Astrocyte (in vitro differentiated cells and primary cell): ENCODE measurements at regions not wholly inside any gene's neighbourhood (a gene's known extent, or its start where the extent isn't known, plus 50 kb on each side); places are given as distances from the start of the nearest gene placed in this dataset.

Experiments used
- DNase-seq: peaks from one replicate; pipeline ENCODE4 v3.0.0-alpha.2; 2010; ENCODE audit warnings: low read depth
- FAIRE-seq: peaks from 2 replicates; lab custom pipeline; 2011; peaks lifted over from hg19 to GRCh38; lab: Jason Lieb, UNC
- H2AFZ ChIP-seq: 2 replicates; pipeline ENCODE4 v1.6.0; 2012; ENCODE audit warnings: low read depth, low read length, inconsistent platforms
- H3K27ac ChIP-seq: 2 replicates; pipeline ENCODE4 v1.5.1; 2011; ENCODE audit warnings: low read depth, low read length, inconsistent platforms
- H3K27me3 ChIP-seq: 2 replicates; pipeline ENCODE4 v1.6.0; 2011; ENCODE audit warnings: low read length, inconsistent platforms; ENCODE audit not compliant: insufficient read depth
- H3K36me3 ChIP-seq: 2 replicates; pipeline ENCODE4 v1.5.1; 2011; ENCODE audit warnings: low read length, inconsistent platforms; ENCODE audit not compliant: insufficient read depth
- H3K4me1 ChIP-seq: 2 replicates; pipeline ENCODE4 v1.5.1; 2011; ENCODE audit warnings: low read length, inconsistent platforms; ENCODE audit not compliant: insufficient read depth
- H3K4me2 ChIP-seq: 2 replicates; pipeline ENCODE4 v1.6.0; 2012; ENCODE audit warnings: low read length, inconsistent platforms
- H3K4me3 ChIP-seq: 2 replicates; pipeline ENCODE4 v1.5.1; 2011; ENCODE audit warnings: low read depth, mild to moderate bottlenecking, low read length, inconsistent platforms; ENCODE audit not compliant: insufficient read depth
- H3K79me2 ChIP-seq: 2 replicates; pipeline ENCODE4 v1.6.0; 2012; ENCODE audit warnings: mild to moderate bottlenecking, low read length, inconsistent platforms; ENCODE audit not compliant: insufficient read depth
- H3K9ac ChIP-seq: 2 replicates; pipeline ENCODE4 v1.6.0; 2012; ENCODE audit warnings: mild to moderate bottlenecking, low read length, inconsistent platforms
- H3K9me3 ChIP-seq: 2 replicates; pipeline ENCODE4 v1.5.1; 2012; ENCODE audit warnings: low read depth, mild to moderate bottlenecking, low read length, inconsistent platforms; ENCODE audit not compliant: insufficient read depth
- H4K20me1 ChIP-seq: 2 replicates; pipeline ENCODE4 v1.6.0; 2012; ENCODE audit warnings: low read length, inconsistent platforms; ENCODE audit not compliant: insufficient read depth
- H3K27ac Mint-ChIP-seq: one replicate; pipeline ENCODE4 v1.8.0; 2021; ENCODE audit warnings: mild to moderate bottlenecking, mixed read lengths; ENCODE audit not compliant: unreplicated experiment
- H3K27me3 Mint-ChIP-seq: one replicate; pipeline ENCODE4 v1.8.0; 2021; ENCODE audit warnings: low read depth, mixed read lengths; ENCODE audit not compliant: unreplicated experiment
- H3K36me3 Mint-ChIP-seq: one replicate; pipeline ENCODE4 v1.8.0; 2021; ENCODE audit warnings: low read depth, mixed read lengths; ENCODE audit not compliant: unreplicated experiment
- H3K4me1 Mint-ChIP-seq: one replicate; pipeline ENCODE4 v1.8.0; 2021; ENCODE audit warnings: low read depth, mixed read lengths; ENCODE audit not compliant: unreplicated experiment
- H3K4me3 Mint-ChIP-seq: one replicate; pipeline ENCODE4 v1.8.0; 2021; ENCODE audit warnings: mild to moderate bottlenecking, moderate library complexity, mixed read lengths; ENCODE audit not compliant: unreplicated experiment
- H3K9me3 Mint-ChIP-seq: one replicate; pipeline ENCODE4 v1.8.0; 2021; ENCODE audit warnings: mild to moderate bottlenecking, mixed read lengths; ENCODE audit not compliant: unreplicated experiment
- EZH2 ChIP-seq: IDR thresholded peaks from 2 replicates; pipeline ENCODE4 v1.6.1; 2012; ENCODE audit warnings: mild to moderate bottlenecking, low read length, inconsistent platforms; ENCODE audit not compliant: insufficient read depth
- TF ChIP-seq, protein P1 (sequence below): IDR thresholded peaks from 2 replicates; pipeline ENCODE4 v1.5.1; 2011; ENCODE audit warnings: low read depth, mild to moderate bottlenecking, inconsistent platforms, low read length, moderate library complexity; ENCODE audit not compliant: insufficient read depth

DNA sequence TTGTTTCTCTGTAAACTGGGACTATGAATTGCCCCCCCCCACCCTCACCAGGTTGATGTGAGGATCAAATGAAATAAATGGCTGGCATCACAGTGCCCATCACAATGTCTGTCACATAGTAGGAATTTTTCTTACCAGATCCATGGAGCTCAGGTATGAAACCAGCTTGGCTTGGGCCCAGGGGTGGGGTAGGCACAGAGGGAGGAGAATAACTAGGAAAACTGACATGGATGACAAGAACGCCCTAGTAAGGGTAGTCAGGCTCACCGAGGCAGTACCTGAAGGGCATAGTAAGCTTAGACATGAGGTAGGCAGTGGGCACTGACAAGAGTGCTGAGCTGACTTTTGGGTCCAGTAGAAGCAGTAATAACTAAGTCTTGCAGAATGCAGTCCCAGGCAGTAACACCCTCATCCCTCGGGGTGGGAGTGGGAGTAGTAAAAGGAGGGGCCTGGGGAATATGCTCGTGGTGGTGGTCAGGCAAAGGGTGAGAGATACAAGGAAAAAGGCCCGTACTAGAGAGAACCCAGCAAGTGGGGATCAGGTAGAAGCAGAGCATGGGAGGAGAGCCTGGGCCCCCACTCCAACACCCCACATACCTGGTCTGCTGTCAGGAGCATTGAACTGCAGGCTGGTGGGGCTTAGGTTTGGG lies 155.9 kb upstream of the PJA1 start:
- no peak overlapping the region for H3K4me2 ChIP-seq
- TF ChIP-seq, protein P1, sequence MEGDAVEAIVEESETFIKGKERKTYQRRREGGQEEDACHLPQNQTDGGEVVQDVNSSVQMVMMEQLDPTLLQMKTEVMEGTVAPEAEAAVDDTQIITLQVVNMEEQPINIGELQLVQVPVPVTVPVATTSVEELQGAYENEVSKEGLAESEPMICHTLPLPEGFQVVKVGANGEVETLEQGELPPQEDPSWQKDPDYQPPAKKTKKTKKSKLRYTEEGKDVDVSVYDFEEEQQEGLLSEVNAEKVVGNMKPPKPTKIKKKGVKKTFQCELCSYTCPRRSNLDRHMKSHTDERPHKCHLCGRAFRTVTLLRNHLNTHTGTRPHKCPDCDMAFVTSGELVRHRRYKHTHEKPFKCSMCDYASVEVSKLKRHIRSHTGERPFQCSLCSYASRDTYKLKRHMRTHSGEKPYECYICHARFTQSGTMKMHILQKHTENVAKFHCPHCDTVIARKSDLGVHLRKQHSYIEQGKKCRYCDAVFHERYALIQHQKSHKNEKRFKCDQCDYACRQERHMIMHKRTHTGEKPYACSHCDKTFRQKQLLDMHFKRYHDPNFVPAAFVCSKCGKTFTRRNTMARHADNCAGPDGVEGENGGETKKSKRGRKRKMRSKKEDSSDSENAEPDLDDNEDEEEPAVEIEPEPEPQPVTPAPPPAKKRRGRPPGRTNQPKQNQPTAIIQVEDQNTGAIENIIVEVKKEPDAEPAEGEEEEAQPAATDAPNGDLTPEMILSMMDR: no peak
- TF ChIP-seq EZH2: no peak
- no peaks in the 10 kb centered on the region for H3K27me3 ChIP-seq
- no peak overlapping the region for H3K4me3 ChIP-seq
- no peak for FAIRE-seq
- DNase-seq: no peak
- no peaks in the 10 kb centered on the region for H3K36me3 Mint-ChIP-seq
- no peak overlapping the region for H3K9ac ChIP-seq
- no peak overlapping the region for H3K27ac ChIP-seq
- no peak overlapping the region for H3K4me3 Mint-ChIP-seq
- no peak overlapping the region for H3K27ac Mint-ChIP-seq
- no peaks in the 10 kb centered on the region for H3K4me1 Mint-ChIP-seq
- H3K79me2 ChIP-seq: no peaks in the 10 kb centered on the region
- no peaks in the 10 kb centered on the region for H3K4me1 ChIP-seq
- H3K27me3 Mint-ChIP-seq: peaks cover 15% of the 10 kb centered on the region
- H2AFZ ChIP-seq: no peak overlapping the region
- H4K20me1 ChIP-seq: no peaks in the 10 kb centered on the region
- no peaks in the 10 kb centered on the region for H3K9me3 ChIP-seq
- H3K36me3 ChIP-seq: no peaks in the 10 kb centered on the region
- no peaks in the 10 kb centered on the region for H3K9me3 Mint-ChIP-seq

DNA sequence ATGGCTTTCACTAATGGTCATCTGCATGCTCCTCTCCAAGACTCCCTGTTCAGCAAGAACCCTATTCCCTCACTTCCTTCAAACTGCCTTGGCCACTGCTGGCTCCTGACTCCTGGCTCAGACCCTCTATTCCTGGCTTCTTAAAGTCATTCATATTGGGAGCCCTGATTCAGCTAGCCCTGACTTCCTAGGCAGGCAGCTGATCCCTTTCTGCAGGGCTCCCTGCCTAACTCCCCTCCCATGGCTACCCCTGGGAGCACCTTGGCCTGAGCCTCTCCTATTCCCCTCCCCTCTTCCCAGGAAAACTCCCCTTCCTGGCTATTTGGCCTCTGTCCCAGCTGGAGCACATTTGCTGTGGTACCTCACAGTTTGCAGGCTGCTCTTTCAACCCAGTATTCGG lies 154.9 kb upstream of the PJA1 start:
- no peak overlapping the region for H3K4me2 ChIP-seq
- no peak overlapping the region for H3K4me3 Mint-ChIP-seq
- no peaks in the 10 kb centered on the region for H4K20me1 ChIP-seq
- H3K27ac Mint-ChIP-seq: no peak overlapping the region
- TF ChIP-seq, protein P1: no peak
- no peak for TF ChIP-seq EZH2
- FAIRE-seq (no peak), DNase-seq (no peak)
- H3K27ac ChIP-seq: no peak overlapping the region
- no peak overlapping the region for H3K9ac ChIP-seq
- peaks cover 17% of the 10 kb centered on the region for H3K27me3 Mint-ChIP-seq
- no peaks in the 10 kb centered on the region for H3K36me3 Mint-ChIP-seq
- no peaks in the 10 kb centered on the region for H3K36me3 ChIP-seq
- no peak overlapping the region for H2AFZ ChIP-seq
- no peaks in the 10 kb centered on the region for H3K27me3 ChIP-seq
- H3K4me3 ChIP-seq: no peak overlapping the region
- no peaks in the 10 kb centered on the region for H3K79me2 ChIP-seq
- H3K9me3 ChIP-seq: no peaks in the 10 kb centered on the region
- no peaks in the 10 kb centered on the region for H3K9me3 Mint-ChIP-seq
- H3K4me1 Mint-ChIP-seq: no peaks in the 10 kb centered on the region
- no peaks in the 10 kb centered on the region for H3K4me1 ChIP-seq

DNA sequence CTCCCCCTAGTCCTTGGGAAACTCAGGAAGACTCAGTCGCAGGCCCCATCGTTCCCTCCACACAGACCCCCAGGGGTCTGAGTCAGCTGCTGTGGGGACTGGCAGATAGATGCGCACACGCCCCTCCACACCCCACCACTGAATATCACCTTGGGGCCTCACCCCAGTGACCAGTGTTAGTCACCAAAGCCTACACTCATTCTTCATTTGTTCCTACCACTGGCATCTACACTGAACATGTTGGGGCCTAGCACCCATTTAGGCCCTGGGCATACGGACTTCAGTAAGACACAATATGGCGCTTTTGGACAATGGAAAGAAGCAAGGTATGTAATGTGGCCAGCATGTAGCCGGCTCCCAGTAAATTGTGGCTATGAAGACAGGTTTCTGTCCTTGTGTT lies 154.1 kb upstream of the PJA1 start:
- H3K9ac ChIP-seq: no peak overlapping the region
- H3K4me1 ChIP-seq: no peaks in the 10 kb centered on the region
- H3K79me2 ChIP-seq: no peaks in the 10 kb centered on the region
- no peak for FAIRE-seq
- Mint-ChIP-seq H3K4me1 (no peaks in the 10 kb centered on the region), H3K9me3 (no peaks in the 10 kb centered on the region), H3K27ac (no peak overlapping the region), H3K4me3 (no peak overlapping the region), H3K36me3 (no peaks in the 10 kb centered on the region), H3K27me3 (peaks cover 17% of the 10 kb centered on the region)
- H3K36me3 ChIP-seq: no peaks in the 10 kb centered on the region
- no peak overlapping the region for H3K27ac ChIP-seq
- no peaks in the 10 kb centered on the region for H3K27me3 ChIP-seq
- no peak overlapping the region for H2AFZ ChIP-seq
- H3K4me3 ChIP-seq: no peak overlapping the region
- no peak for DNase-seq
- no peaks in the 10 kb centered on the region for H3K9me3 ChIP-seq
- H3K4me2 ChIP-seq: no peak overlapping the region
- no peak for TF ChIP-seq EZH2
- TF ChIP-seq, protein P1: no peak
- no peaks in the 10 kb centered on the region for H4K20me1 ChIP-seq
